ENCODE measurements at regions not wholly inside any gene's neighbourhood (a gene's known extent, or its start where the extent isn't known, plus 50 kb on each side); places are given as distances from the start of the nearest gene placed in this dataset.

- Histone ChIP-seq H3K27me3 (no peaks in the 10 kb centered on the region), H3K4me1 (peaks cover 0 to 12% (median 2%) of the 10 kb centered on the region in 4 donors), H3K36me3 (no peaks in the 10 kb centered on the region), H3K27ac (replicated peaks in 1 of 4) (no peak overlapping the region), H3K9me3 (no peaks in the 10 kb centered on the region), H3K4me3 (no peak overlapping the region)
- TF ChIP-seq EP300 (IDR thresholded peaks at IDR 0.05) (no peak), CTCF (IDR thresholded peaks at IDR 0.05) (no peak), POLR2AphosphoS5 (IDR thresholded peaks at IDR 0.05) (no peak), POLR2A (IDR thresholded peaks at IDR 0.05; ENCODE audit: low read depth) (no peak)
- intact Hi-C loops (cut with DNase I): no loop called here
- WGBS: 79% methylated on average over 5 of the region's 5 CpGs
- no peak for DNase-seq (ENCODE audit: extremely low spot score)
Observed at GRCh38 chr18:56294484-56295183, 343.8 kb downstream of the TXNL1 start.

GRCh38 chr18:56291294-56291693, 347.1 kb downstream of the TXNL1 start:
- H3K4me3 ChIP-seq: no peak overlapping the region
- H3K27me3 ChIP-seq: no peaks in the 10 kb centered on the region
- DNase-seq (ENCODE audit: extremely low spot score): no peak
- whole genome bisulfite sequencing: 74% methylated on average over 4 of the region's 4 CpGs
- intact Hi-C loops (cut with DNase I): no loop called here
- H3K27ac ChIP-seq (replicated peaks in 1 of 4): no peak overlapping the region
- peaks cover 0 to 13% (median 2%) of the 10 kb centered on the region in 4 donors for H3K4me1 ChIP-seq
- H3K36me3 ChIP-seq: no peaks in the 10 kb centered on the region
- H3K9me3 ChIP-seq: no peaks in the 10 kb centered on the region
- TF ChIP-seq CTCF (IDR thresholded peaks at IDR 0.05): no peak
- no peak for TF ChIP-seq POLR2AphosphoS5 (IDR thresholded peaks at IDR 0.05)

DNA sequence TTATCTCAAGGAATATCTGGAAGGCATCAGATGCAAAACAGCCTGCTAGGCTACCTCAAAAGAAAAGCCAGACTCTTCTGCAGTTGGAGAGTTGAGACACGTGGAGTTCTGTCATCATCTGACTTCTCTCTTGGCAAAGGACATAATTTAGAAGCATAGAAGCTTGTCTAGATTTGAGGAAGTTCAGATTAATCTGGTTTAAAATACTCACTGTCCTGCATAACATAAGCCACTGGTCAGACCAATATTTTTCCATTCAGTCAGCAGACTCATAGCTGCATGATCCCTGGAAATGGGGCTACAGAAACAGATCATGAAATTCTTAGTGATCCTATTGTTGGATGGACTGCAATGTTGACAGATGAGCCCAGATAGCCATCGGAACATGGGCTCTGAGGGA, 349.0 kb downstream of the TXNL1 start:
- WGBS: 59% methylated on average over 2 of the region's 2 CpGs
- Histone ChIP-seq H3K4me1 (peaks cover 0 to 13% (median 2%) of the 10 kb centered on the region in 4 donors), H3K27ac (replicated peaks in 1 of 4) (no peak overlapping the region), H3K4me3 (no peak overlapping the region), H3K27me3 (no peaks in the 10 kb centered on the region), H3K36me3 (no peaks in the 10 kb centered on the region), H3K9me3 (no peaks in the 10 kb centered on the region)
- intact Hi-C loops (cut with DNase I): no loop called here
- no peak for DNase-seq (ENCODE audit: extremely low spot score)
- TF ChIP-seq POLR2A (IDR thresholded peaks at IDR 0.05; ENCODE audit: low read depth): no peak
- no peak for TF ChIP-seq CTCF (IDR thresholded peaks at IDR 0.05)
- TF ChIP-seq POLR2AphosphoS5 (IDR thresholded peaks at IDR 0.05): no peak
- no peak for TF ChIP-seq EP300 (IDR thresholded peaks at IDR 0.05)

- Histone ChIP-seq H3K36me3 (no peaks in the 10 kb centered on the region), H3K4me3 (no peak overlapping the region), H3K9me3 (no peaks in the 10 kb centered on the region), H3K4me1 (peaks cover 0 to 13% (median 2%) of the 10 kb centered on the region in 4 donors), H3K27ac (replicated peaks in 1 of 4) (no peak overlapping the region), H3K27me3 (no peaks in the 10 kb centered on the region)
- TF ChIP-seq POLR2A (IDR thresholded peaks at IDR 0.05; ENCODE audit: low read depth) (no peak), POLR2AphosphoS5 (IDR thresholded peaks at IDR 0.05) (no peak), CTCF (IDR thresholded peaks at IDR 0.05) (no peak), EP300 (IDR thresholded peaks at IDR 0.05) (no peak)
- intact Hi-C loops (cut with DNase I): no loop called here
- 78% methylated on average over 4 of the region's 4 CpGs for WGBS
- peak; percentile 68 for DNase-seq (ENCODE audit: extremely low spot score)
Observed at GRCh38 chr18:56286775-56287325, 351.5 kb downstream of the TXNL1 start.
